ENCODE measurements at regions not wholly inside any gene's neighbourhood (a gene's known extent, or its start where the extent isn't known, plus 50 kb on each side); places are given as distances from the start of the nearest gene placed in this dataset.

DNA sequence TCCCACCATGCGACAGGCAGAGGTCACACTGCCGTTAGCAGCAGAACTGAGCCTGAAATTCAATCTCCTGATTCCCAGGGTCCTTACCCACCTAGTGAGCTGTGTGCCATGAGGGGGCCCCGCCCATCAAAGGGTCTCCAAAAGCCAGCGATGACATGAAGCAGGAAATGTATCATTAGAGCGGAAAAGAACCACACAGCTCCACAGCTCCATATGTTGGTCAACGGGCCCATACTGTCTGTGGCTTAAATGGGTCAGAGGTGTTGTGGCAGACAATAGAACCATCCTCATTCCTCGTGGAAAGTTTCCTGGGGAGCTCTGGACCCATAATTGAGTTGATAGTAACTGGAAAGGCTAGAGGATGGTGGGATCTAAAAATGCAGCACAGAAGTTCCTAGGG is 68.1 kb upstream of the PODXL start:
- TF ChIP-seq, protein P1, sequence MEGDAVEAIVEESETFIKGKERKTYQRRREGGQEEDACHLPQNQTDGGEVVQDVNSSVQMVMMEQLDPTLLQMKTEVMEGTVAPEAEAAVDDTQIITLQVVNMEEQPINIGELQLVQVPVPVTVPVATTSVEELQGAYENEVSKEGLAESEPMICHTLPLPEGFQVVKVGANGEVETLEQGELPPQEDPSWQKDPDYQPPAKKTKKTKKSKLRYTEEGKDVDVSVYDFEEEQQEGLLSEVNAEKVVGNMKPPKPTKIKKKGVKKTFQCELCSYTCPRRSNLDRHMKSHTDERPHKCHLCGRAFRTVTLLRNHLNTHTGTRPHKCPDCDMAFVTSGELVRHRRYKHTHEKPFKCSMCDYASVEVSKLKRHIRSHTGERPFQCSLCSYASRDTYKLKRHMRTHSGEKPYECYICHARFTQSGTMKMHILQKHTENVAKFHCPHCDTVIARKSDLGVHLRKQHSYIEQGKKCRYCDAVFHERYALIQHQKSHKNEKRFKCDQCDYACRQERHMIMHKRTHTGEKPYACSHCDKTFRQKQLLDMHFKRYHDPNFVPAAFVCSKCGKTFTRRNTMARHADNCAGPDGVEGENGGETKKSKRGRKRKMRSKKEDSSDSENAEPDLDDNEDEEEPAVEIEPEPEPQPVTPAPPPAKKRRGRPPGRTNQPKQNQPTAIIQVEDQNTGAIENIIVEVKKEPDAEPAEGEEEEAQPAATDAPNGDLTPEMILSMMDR (conservative IDR thresholded peaks at IDR 0.05; ENCODE audit: low read depth, low read length) = no peak

DNA sequence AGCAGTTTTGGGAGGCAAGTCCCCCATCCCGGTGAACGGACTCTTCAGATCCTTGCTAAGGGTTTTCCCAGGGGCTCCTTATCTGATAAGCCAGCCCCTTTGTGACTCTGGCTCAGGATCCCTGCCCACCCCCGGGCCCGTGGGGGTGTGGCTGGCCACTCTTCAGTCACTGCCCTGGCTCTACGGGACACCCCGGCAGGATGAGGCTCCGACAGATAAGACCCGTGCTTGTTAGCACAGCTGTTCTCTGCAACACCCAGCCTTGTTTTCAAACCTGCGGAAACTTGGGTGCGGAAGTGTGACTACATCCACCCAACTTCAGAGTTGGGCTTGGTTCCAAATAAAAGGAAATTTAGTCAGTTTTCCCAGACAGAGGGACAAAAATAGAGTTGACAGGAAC is 66.7 kb upstream of the PODXL start:
- no peak for DNase-seq (ENCODE audit: low read depth)
- TF ChIP-seq, protein P1 (conservative IDR thresholded peaks at IDR 0.05; ENCODE audit: low read depth, low read length) = no peak
- H3K4me3 ChIP-seq (ENCODE audit: low read length) = no peak overlapping the region

More for the DNA sequence above, 68.1 kb upstream of the PODXL start:
- H3K4me3 ChIP-seq (ENCODE audit: low read length) = no peak overlapping the region
- DNase-seq (ENCODE audit: low read depth) = no peak

DNA sequence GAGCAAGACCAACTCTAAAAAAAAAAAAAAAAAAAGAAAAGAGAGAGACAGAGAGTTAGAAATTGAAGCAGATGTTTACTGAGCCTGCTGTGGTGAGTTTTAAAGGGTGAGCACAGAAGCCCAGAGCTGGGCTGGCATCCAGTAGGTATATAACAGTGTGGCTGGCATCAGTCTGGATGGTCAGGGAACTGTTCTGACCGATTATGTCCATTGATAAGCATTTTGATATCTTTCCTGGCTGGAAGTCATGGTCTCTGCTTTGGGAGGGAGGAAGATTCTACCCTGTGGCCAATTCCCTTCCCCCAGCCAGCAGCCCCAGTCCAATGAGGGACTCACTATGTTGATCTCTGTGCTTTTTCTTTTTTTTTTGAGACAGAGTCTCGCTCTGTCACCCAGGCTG is 65.2 kb upstream of the PODXL start:
- no peak overlapping the region for H3K4me3 ChIP-seq (ENCODE audit: low read length)
- no peak for DNase-seq (ENCODE audit: low read depth)
- TF ChIP-seq, protein P1 (conservative IDR thresholded peaks at IDR 0.05; ENCODE audit: low read depth, low read length) = no peak

DNA sequence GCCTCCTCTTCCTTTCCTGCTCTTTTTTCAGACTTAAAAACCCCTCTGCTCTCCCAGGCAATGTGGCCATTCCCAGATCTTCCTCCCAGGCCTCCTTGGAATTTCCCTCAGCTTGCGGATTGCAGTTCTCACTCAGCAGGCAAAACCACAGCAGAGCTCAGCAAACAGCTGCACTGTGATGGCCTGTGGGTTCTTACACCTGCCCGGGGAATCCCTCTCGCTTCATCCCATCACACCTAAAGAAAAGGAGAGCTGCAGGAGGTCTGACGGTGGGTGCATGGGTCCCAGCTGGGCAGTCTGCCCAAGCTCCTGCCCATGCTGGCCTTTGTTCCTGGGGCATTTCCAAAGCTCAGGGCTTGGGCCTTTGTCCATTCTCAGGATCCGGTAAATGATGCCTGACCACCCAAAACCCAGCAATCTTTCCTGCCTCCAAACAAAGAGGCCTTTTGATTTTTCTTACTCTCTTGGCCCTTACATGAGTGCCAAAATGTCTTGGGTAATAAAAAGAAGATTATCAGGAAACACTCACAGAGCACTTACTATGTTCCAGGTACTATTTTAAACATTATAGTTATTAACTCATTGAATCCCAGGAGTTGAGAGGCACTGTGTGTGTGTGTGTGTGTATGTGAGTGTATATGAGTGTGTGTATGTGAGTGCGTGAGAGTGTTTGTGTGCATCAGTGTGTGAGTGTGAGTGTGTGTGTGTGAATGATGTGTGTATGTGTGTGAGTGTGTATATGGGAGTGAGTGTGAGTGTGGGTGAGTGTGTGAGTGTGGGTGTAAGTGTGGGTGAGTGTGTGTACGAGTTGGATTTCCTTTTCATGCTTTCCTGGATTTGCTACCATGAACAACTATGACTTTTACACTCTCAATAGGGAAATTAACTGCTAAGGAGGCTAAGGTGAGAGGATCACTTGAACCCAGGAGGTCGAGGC is 64.5 kb upstream of the PODXL start:
- DNase-seq (ENCODE audit: low read depth) = no peak
- TF ChIP-seq, protein P1 (conservative IDR thresholded peaks at IDR 0.05; ENCODE audit: low read depth, low read length) = no peak
- H3K4me3 ChIP-seq (ENCODE audit: low read length) = no peak overlapping the region

DNA sequence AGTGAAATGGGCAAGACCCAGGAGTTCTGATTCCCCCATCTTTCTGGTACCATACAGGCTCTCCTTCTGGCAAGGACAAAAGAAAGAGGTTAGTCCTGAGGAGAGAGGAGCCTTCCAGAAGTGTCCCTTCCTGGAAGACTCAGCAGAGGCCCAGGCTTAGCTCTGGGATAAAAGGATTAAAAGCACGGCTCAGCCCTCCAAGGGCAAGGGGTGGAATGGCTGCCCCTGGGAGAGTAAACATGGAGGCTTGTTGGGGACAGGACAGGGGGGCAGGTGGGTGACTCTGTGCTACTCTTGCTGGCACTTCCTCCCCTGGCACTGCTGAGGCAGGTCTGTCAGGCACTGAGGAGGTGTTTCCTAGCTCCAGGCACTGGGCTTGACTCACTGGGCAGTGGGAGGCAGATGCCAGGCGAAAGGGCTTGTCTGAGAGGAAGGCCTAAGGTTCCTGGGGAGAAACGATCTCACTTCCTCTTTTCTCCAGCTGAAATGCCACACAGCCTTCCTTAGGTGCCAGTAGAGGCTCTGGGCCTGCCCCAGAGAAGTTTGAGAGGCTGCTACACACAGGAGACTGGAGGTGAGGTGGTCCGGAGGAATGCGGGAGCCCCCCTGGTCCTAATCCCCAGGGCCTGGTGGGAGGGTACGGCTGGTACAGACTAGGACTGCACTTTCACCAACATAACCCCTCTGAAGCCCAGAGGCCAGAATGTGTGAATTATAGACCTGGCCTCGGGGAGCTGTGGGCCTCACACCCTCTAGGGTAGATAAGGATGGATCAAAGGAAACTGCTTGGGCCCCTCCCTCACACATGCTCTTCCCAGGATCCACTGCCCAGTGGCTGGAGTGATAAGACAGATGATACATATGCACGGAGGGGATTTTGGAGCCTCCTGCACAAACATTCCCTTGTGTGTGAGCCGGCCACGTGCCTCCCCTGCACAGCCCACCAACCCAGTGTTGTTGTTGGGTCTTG is 63.2 kb upstream of the PODXL start:
- DNase-seq (ENCODE audit: low read depth) = no peak
- H3K4me3 ChIP-seq (ENCODE audit: low read length) = no peak overlapping the region
- TF ChIP-seq, protein P1 (conservative IDR thresholded peaks at IDR 0.05; ENCODE audit: low read depth, low read length) = no peak

DNA sequence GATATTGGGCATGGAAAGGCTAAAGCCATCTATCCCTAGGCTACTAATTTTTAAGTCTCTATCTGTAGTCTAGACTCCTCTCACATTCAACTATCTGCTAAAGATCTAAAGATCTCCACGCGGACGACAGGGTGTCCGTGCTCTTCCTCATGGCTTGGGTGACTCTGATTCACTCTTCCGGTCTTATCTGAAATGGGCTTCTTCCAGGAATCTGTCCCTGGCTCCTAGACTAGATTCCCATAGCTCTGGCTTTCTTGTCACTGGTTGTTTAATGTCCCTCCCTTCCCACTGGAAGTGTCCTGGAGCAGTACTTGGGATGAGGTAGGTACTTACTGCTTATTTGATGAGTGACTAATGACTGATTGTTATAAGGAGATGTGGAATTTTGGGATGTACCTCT is 62.0 kb upstream of the PODXL start:
- no peak overlapping the region for H3K4me3 ChIP-seq (ENCODE audit: low read length)
- TF ChIP-seq, protein P1 (conservative IDR thresholded peaks at IDR 0.05; ENCODE audit: low read depth, low read length) = no peak
- DNase-seq (ENCODE audit: low read depth) = no peak

Measured in retinal pigment epithelial cell (primary cell).